ENCODE measurements at regions not wholly inside any gene's neighbourhood (a gene's known extent, or its start where the extent isn't known, plus 50 kb on each side); places are given as distances from the start of the nearest gene placed in this dataset.
A peak's percentile ranks its signal among the peaks of the same experiment; 100 is the strongest.

DNA sequence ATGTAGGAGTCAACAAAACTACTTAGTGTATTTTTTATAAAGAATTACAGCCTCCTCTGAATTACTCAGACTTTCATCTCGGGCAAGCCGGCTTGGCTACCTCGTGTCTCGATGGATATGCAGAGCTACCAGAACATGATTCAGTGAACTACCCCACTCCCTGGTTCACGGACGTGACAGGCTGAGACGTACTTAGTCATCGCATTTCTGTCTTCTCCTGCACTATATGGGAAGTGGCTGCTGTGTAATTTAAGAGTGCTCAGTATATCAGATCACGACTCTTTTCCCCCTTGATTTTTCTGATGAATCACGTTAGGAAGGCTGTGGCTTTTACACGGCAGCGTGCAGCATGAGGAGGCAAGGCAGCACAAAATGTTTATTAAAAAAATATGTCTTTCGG, 302.7 kb upstream of the ZFP64 start:
- H3K27ac ChIP-seq (ENCODE audit: low read depth, low read length): peak overlapping the region; percentile 79

DNA sequence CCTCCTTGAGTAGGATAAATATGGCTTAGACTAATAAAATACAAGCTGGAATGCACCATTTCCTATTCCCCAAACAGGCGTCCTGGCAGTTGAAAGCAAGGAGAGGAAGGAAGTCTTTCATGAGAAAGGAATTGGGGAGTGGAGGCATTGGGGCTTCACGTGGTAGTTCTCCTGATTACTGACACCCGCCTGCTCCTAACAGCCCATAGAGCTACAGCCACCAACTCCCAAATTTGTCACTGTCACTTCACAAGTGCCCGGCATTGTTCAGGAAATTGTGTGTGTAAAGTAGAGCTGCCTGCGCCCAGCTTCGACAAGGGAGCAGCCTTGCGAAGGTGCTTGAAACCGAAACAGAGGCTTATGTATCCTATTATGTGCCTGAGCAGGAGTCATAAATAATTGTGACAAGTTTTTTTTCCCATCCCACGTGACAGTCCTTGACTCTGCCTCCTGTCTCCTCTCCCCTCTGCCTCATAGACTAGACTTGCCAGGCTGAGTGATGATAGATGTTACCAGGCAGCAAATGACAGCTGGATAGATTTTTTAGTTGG, 301.7 kb upstream of the ZFP64 start:
- TF ChIP-seq, protein P1, sequence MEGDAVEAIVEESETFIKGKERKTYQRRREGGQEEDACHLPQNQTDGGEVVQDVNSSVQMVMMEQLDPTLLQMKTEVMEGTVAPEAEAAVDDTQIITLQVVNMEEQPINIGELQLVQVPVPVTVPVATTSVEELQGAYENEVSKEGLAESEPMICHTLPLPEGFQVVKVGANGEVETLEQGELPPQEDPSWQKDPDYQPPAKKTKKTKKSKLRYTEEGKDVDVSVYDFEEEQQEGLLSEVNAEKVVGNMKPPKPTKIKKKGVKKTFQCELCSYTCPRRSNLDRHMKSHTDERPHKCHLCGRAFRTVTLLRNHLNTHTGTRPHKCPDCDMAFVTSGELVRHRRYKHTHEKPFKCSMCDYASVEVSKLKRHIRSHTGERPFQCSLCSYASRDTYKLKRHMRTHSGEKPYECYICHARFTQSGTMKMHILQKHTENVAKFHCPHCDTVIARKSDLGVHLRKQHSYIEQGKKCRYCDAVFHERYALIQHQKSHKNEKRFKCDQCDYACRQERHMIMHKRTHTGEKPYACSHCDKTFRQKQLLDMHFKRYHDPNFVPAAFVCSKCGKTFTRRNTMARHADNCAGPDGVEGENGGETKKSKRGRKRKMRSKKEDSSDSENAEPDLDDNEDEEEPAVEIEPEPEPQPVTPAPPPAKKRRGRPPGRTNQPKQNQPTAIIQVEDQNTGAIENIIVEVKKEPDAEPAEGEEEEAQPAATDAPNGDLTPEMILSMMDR (IDR thresholded peaks at IDR 0.05; ENCODE audit: extremely low read depth, low read depth, low read length): no peak
- Histone ChIP-seq H3K27ac (ENCODE audit: low read depth, low read length) (peak overlapping the region; percentile 79), H3K27me3 (ENCODE audit: insufficient read depth, low read length) (no peaks in the 10 kb centered on the region), H3K4me3 (ENCODE audit: insufficient read depth, low read length) (peak overlapping the region; percentile 56), H3K4me1 (ENCODE audit: insufficient read depth, low read length) (peaks cover 14% of the 10 kb centered on the region), H2AFZ (ENCODE audit: low read length) (peak overlapping the region; percentile 78), H3K9me3 (ENCODE audit: low read depth, low read length) (no peaks in the 10 kb centered on the region), H3K79me2 (ENCODE audit: insufficient read depth, low read length) (no peaks in the 10 kb centered on the region), H3K4me2 (ENCODE audit: insufficient read depth, low read length) (peak overlapping the region; percentile 66), H4K20me1 (ENCODE audit: insufficient read depth, low read length) (no peaks in the 10 kb centered on the region), H3K36me3 (ENCODE audit: insufficient read depth, low read length) (no peaks in the 10 kb centered on the region)
- DNase-seq (ENCODE audit: insufficient read length, low spot score, missing footprints): no peak

More for the DNA sequence above, 302.7 kb upstream of the ZFP64 start:
- Histone ChIP-seq H3K9me3 (ENCODE audit: low read depth, low read length) (no peaks in the 10 kb centered on the region), H3K27me3 (ENCODE audit: insufficient read depth, low read length) (no peaks in the 10 kb centered on the region), H4K20me1 (ENCODE audit: insufficient read depth, low read length) (no peaks in the 10 kb centered on the region), H3K4me2 (ENCODE audit: insufficient read depth, low read length) (peak overlapping the region; percentile 43), H3K79me2 (ENCODE audit: insufficient read depth, low read length) (no peaks in the 10 kb centered on the region), H3K4me3 (ENCODE audit: insufficient read depth, low read length) (no peak overlapping the region), H2AFZ (ENCODE audit: low read length) (no peak overlapping the region), H3K36me3 (ENCODE audit: insufficient read depth, low read length) (no peaks in the 10 kb centered on the region), H3K4me1 (ENCODE audit: insufficient read depth, low read length) (peaks cover 14% of the 10 kb centered on the region)
- peak; percentile 65 for DNase-seq (ENCODE audit: insufficient read length, low spot score, missing footprints)
- TF ChIP-seq, protein P1 (IDR thresholded peaks at IDR 0.05; ENCODE audit: extremely low read depth, low read depth, low read length): no peak

DNA sequence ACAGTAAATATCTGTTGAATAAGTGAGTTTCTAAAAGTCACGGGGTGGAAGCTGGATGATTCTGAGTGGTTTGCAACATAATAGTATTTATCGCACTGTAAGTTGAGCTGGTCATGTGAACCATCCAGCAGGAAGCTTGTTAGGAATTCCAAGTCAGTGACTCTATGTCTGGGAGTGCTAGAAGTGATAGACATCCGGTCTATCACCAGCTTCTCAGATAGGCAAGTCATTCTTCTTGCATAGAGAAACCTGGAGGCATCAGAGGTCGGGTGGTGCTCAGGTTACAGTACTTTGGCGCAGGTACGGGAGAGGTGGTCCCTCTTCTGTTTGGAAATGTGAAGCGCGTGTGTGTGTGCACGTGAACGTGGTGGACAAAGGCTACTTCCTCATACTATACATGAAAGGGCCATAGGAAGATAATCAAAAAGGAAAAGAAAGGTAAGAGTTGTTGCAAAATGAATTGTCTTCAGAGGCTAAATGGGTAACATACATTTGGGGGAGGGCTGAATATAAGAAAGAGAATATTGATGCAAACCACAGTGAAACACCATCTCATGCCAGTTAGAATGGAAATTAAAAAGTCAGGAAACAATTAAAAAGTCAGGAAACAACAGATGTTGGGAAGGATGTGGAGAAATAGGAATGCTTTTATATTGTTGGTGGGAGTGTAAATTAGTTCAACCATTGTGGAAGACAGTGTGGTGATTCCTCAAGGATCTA, 299.3 kb upstream of the ZFP64 start:
- Histone ChIP-seq H3K27ac (ENCODE audit: low read depth, low read length) (peak overlapping the region; percentile 54), H3K79me2 (ENCODE audit: insufficient read depth, low read length) (no peaks in the 10 kb centered on the region), H4K20me1 (ENCODE audit: insufficient read depth, low read length) (no peaks in the 10 kb centered on the region), H3K4me1 (ENCODE audit: insufficient read depth, low read length) (peaks cover 14% of the 10 kb centered on the region), H3K27me3 (ENCODE audit: insufficient read depth, low read length) (no peaks in the 10 kb centered on the region), H3K4me3 (ENCODE audit: insufficient read depth, low read length) (no peak overlapping the region), H3K9me3 (ENCODE audit: low read depth, low read length) (no peaks in the 10 kb centered on the region), H3K4me2 (ENCODE audit: insufficient read depth, low read length) (no peak overlapping the region), H2AFZ (ENCODE audit: low read length) (peak overlapping the region; percentile 8), H3K36me3 (ENCODE audit: insufficient read depth, low read length) (no peaks in the 10 kb centered on the region)
- TF ChIP-seq, protein P1 (IDR thresholded peaks at IDR 0.05; ENCODE audit: extremely low read depth, low read depth, low read length): no peak
- no peak for DNase-seq (ENCODE audit: insufficient read length, low spot score, missing footprints)

DNA sequence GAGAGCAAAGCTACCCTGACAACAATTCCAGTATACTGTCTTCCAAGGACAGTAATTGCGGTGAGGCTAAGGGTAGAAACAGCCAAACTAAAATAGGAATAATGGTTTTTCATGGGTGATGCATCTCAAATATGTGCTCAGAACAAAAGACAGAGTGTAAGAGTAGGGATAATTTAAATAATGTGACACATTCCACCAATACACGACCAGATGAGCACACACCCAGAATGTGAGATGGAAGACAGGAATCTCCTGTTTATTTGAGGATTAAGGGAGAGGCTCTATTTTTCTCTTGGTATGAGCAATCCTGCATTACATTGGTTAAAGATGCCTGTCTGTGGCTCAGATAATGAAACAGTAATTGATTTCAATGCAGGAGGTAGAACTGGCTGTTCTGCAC, 292.9 kb upstream of the ZFP64 start:
- Histone ChIP-seq H3K79me2 (ENCODE audit: insufficient read depth, low read length) (no peaks in the 10 kb centered on the region), H3K4me3 (ENCODE audit: insufficient read depth, low read length) (no peak overlapping the region), H4K20me1 (ENCODE audit: insufficient read depth, low read length) (no peaks in the 10 kb centered on the region), H3K27ac (ENCODE audit: low read depth, low read length) (no peak overlapping the region), H3K4me1 (ENCODE audit: insufficient read depth, low read length) (no peaks in the 10 kb centered on the region), H3K4me2 (ENCODE audit: insufficient read depth, low read length) (no peak overlapping the region), H3K9me3 (ENCODE audit: low read depth, low read length) (no peaks in the 10 kb centered on the region), H3K36me3 (ENCODE audit: insufficient read depth, low read length) (no peaks in the 10 kb centered on the region), H3K27me3 (ENCODE audit: insufficient read depth, low read length) (no peaks in the 10 kb centered on the region), H2AFZ (ENCODE audit: low read length) (no peak overlapping the region)
- TF ChIP-seq, protein P1 (IDR thresholded peaks at IDR 0.05; ENCODE audit: extremely low read depth, low read depth, low read length): no peak
- no peak for DNase-seq (ENCODE audit: insufficient read length, low spot score, missing footprints)

All from osteoblast (primary cell).